OCI-LY7 (cell line): ENCODE measurements at regions not wholly inside any gene's neighbourhood (a gene's known extent, or its start where the extent isn't known, plus 50 kb on each side); places are given as distances from the start of the nearest gene placed in this dataset.

Experiments used
- BruUV-seq: library from RNA; stranded (reverse); fragments of 400-500 nt; replicated peaks from 2 replicates; lab custom pipeline; 2021; lab: Mats Ljungman, UMichigan
- CTCF ChIA-PET: fragments of 300-600 bp; sonication (Branson Sonifier 250); formaldehyde crosslinking; loops from one replicate; lab custom pipeline; 2022; ENCODE audit warnings: antibody characterized with exemption; ENCODE audit not compliant: unreplicated experiment; lab: Charles Lee
- POLR2A ChIA-PET: fragments of 300-600 bp; sonication (Branson Sonifier 250); formaldehyde crosslinking; loops from one replicate; lab custom pipeline; 2022; ENCODE audit warnings: antibody characterized with exemption; lab: Charles Lee
- DNase-seq: peaks from one replicate; pipeline ENCODE4 v3.0.0-alpha.2; 2015; ENCODE audit warnings: low spot score
- H2AFZ ChIP-seq: fragments of 200-600 bp; sonication (generic), shearing (Covaris generic); 2 replicates; pipeline ENCODE4 v1.6.1; 2014; ENCODE audit warnings: mild to moderate bottlenecking, antibody characterized with exemption, low read length, moderate library complexity
- H3K27ac ChIP-seq: fragments of 200-600 bp; sonication (generic); 2 replicates; pipeline ENCODE4 v1.5.1; 2014; ENCODE audit warnings: mixed run types, low read depth, mild to moderate bottlenecking, moderate library complexity, low read length, inconsistent platforms; ENCODE audit not compliant: poor library complexity, severe bottlenecking
- H3K36me3 ChIP-seq: fragments of 200-600 bp; sonication (generic); 2 replicates; pipeline ENCODE4 v1.6.1; 2014; ENCODE audit warnings: mild to moderate bottlenecking, antibody characterized with exemption, low read length, moderate library complexity, mixed read lengths; ENCODE audit not compliant: insufficient read depth
- H3K4me1 ChIP-seq: fragments of 200-600 bp; sonication (generic); 2 replicates; pipeline ENCODE4 v1.5.1; 2014; ENCODE audit warnings: mild to moderate bottlenecking, low read length; ENCODE audit not compliant: insufficient read depth, poor library complexity, severe bottlenecking
- H3K4me2 ChIP-seq: fragments of 200-600 bp; sonication (generic); 2 replicates; pipeline ENCODE4 v1.6.1; 2014; ENCODE audit warnings: mild to moderate bottlenecking, low read length
- H3K4me3 ChIP-seq: fragments of 200-600 bp; sonication (generic); 2 replicates; pipeline ENCODE4 v1.5.1; 2014; ENCODE audit warnings: mild to moderate bottlenecking, low read depth, low read length; ENCODE audit not compliant: poor library complexity, severe bottlenecking
- H3K79me2 ChIP-seq: fragments of 200-600 bp; sonication (generic); 2 replicates; pipeline ENCODE4 v1.6.1; 2016; ENCODE audit warnings: low read depth, mild to moderate bottlenecking, low read length, moderate library complexity, mixed read lengths; ENCODE audit not compliant: insufficient read depth
- H3K9me2 ChIP-seq: fragments of 200-600 bp; sonication (generic); 2 replicates; pipeline ENCODE4 v1.6.1; 2016; ENCODE audit warnings: mild to moderate bottlenecking, low read length, mixed read lengths; ENCODE audit not compliant: insufficient read depth
- H3K9me3 ChIP-seq: fragments of 200-600 bp; sonication (generic); 2 replicates; pipeline ENCODE4 v1.6.1; 2014; ENCODE audit warnings: mild to moderate bottlenecking, mixed run types, low read length, mixed read lengths
- H4K20me1 ChIP-seq: fragments of 200-600 bp; sonication (generic); 2 replicates; pipeline ENCODE4 v1.6.1; 2014; ENCODE audit warnings: mild to moderate bottlenecking, antibody characterized with exemption, low read length, moderate library complexity, mixed read lengths; ENCODE audit not compliant: insufficient read depth
- CTCF ChIP-seq: fragments of 200-600 bp; sonication (generic); conservative IDR thresholded peaks from 2 replicates; pipeline ENCODE4 v1.5.1; 2014; ENCODE audit warnings: mild to moderate bottlenecking, antibody characterized with exemption, low read length, moderate library complexity, mixed read lengths
- EZH2phosphoT487 ChIP-seq: fragments of 200-600 bp; sonication (generic); IDR thresholded peaks from 2 replicates; pipeline ENCODE4 v1.6.1; 2018; ENCODE audit warnings: low read depth, borderline replicate concordance, mild to moderate bottlenecking, mixed run types, antibody characterized with exemption, low read length, moderate library complexity, mixed read lengths
- intact Hi-C: fragments of 100-400 bp; cut with micrococcal nuclease; formaldehyde crosslinking; loops from one replicate; pipeline ENCODE4 v1.10.0; 2022; ENCODE audit not compliant: unreplicated experiment

GRCh38 chr12:39224971-39225370, 217.9 kb downstream of the KIF21A start:
- Histone ChIP-seq H3K4me2 (no peak overlapping the region), H3K4me1 (no peaks in the 10 kb centered on the region), H3K27ac (no peak overlapping the region), H2AFZ (no peak overlapping the region), H3K4me3 (no peak overlapping the region), H3K36me3 (no peaks in the 10 kb centered on the region), H3K79me2 (no peaks in the 10 kb centered on the region), H4K20me1 (no peaks in the 10 kb centered on the region), H3K9me2 (no peaks in the 10 kb centered on the region), H3K9me3 (no peaks in the 10 kb centered on the region)
- intact Hi-C loops = no loop called here
- TF ChIP-seq EZH2phosphoT487 (no peak), CTCF (no peak)
- CTCF ChIA-PET = no interaction called here
- no TSS peak for BruUV-seq
- DNase-seq = no peak
- POLR2A ChIA-PET = interaction anchor here (1.3 kb wide), 1 partner anchor 8 kb away, joined by 3 read pairs; no protein-coding TSS in a partner anchor

- H3K4me1 ChIP-seq = peaks cover 8% of the 10 kb centered on the region
- no peak overlapping the region for H2AFZ ChIP-seq
- intact Hi-C loops = no loop called here
- H3K4me3 ChIP-seq = no peak overlapping the region
- DNase-seq = peak; percentile 16
- no peak overlapping the region for H3K4me2 ChIP-seq
- no peaks in the 10 kb centered on the region for H3K36me3 ChIP-seq
- no TSS peak for BruUV-seq
- H3K9me3 ChIP-seq = 0 out of 2 replicates have a peak, but pooled peaks cover 4% of the 10 kb centered on the region
- CTCF ChIA-PET = no interaction called here
- POLR2A ChIA-PET = interaction anchor here (0.7 kb wide), 1 partner anchor 1216 kb away, joined by 3 read pairs; no protein-coding TSS in a partner anchor
- TF ChIP-seq EZH2phosphoT487 (no peak), CTCF (no peak)
- H3K79me2 ChIP-seq = no peaks in the 10 kb centered on the region
- H4K20me1 ChIP-seq = no peaks in the 10 kb centered on the region
- no peak overlapping the region for H3K27ac ChIP-seq
- H3K9me2 ChIP-seq = no peaks in the 10 kb centered on the region
These were observed 237.0 kb downstream of the KIF21A start for GRCh38 chr12:39205969-39206368.

- H3K79me2 ChIP-seq = no peaks in the 10 kb centered on the region
- no peaks in the 10 kb centered on the region for H3K4me1 ChIP-seq
- TF ChIP-seq EZH2phosphoT487 = no peak
- no peak for TF ChIP-seq CTCF
- no peaks in the 10 kb centered on the region for H3K36me3 ChIP-seq
- H3K4me3 ChIP-seq = no peak overlapping the region
- no peaks in the 10 kb centered on the region for H3K9me2 ChIP-seq
- intact Hi-C loops = no loop called here
- BruUV-seq = no TSS peak
- no peak overlapping the region for H3K27ac ChIP-seq
- H4K20me1 ChIP-seq = no peaks in the 10 kb centered on the region
- no peak overlapping the region for H2AFZ ChIP-seq
- DNase-seq = no peak
- ChIA-PET POLR2A (interaction anchor here (0.7 to 0.8 kb wide), 2 partner anchors 15 to 1153 kb away, joined by 3 read pairs; no protein-coding TSS in a partner anchor), CTCF (no interaction called here)
- H3K9me3 ChIP-seq = no peaks in the 10 kb centered on the region
- H3K4me2 ChIP-seq = no peak overlapping the region
These were observed 243.6 kb downstream of the KIF21A start for GRCh38 chr12:39199351-39199750.
